KG1 (cell line): ENCODE measurements at regions not wholly inside any gene's neighbourhood (a gene's known extent, or its start where the extent isn't known, plus 50 kb on each side); places are given as distances from the start of the nearest gene placed in this dataset.
"Not testable (repeated sequence)": the region's sequence is repeated elsewhere in the genome, so short reads cannot be mapped to it uniquely, and the experiment has no call there.

Experiments
- DNase-seq: peaks from one replicate; lab custom pipeline; 2025; lab: John Stamatoyannopoulos, UW

- no peak for DNase-seq
Observed at GRCh38 chr3:178304758-178305467, 231.3 kb upstream of the KCNMB2 start.

DNA sequence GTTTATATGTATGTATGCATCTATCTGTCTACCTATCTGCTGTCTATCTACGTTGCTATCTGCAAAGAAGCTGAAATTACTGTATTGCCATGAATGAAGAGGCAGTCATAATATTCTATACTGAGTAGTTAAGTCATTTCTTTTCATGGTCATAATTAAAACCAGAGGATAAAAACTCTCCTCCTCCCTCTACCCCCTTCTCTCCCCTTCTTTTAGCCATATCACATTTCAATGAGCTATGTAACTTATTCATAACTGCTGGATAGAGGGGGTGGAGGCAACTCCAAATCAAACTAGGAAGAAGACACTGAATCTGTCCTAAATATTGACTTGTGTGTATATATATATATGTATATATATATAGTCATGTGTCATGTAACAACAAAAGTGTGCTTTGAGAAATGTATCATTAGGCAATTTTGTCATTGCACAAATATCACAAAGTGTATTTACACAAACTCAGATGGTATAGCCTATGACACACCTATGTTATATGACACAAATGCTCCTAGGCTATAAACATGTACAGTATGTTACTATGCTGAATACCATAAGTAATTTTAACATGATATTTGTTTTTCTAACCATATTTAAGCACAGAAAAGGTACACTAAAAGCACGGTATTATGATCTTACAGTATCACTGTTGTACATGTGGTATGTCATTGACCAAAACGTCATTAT, 229.7 kb upstream of the KCNMB2 start:
- no peak for DNase-seq

GRCh38 chr3:178308771-178309170, 227.5 kb upstream of the KCNMB2 start:
- no peak for DNase-seq

DNA sequence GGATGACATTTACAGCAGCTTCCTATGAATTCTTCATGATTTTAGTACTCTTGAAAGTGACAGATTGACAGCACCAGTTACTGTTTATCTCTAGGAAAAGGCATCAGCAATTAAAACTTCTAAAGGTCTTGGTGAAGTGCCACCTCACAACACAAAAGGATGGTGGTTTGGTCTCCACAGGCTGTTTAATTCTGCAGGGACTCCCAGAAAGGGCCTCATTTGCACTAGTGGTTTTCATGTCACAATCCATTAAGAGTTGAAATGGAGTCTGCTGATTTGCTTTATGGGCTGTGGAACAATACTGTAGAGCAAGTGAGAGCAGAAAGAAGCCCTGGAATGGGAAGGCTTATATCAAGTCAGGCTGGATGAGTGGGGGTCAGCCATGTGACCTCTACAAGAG, 225.3 kb upstream of the KCNMB2 start:
- DNase-seq: no peak

DNA sequence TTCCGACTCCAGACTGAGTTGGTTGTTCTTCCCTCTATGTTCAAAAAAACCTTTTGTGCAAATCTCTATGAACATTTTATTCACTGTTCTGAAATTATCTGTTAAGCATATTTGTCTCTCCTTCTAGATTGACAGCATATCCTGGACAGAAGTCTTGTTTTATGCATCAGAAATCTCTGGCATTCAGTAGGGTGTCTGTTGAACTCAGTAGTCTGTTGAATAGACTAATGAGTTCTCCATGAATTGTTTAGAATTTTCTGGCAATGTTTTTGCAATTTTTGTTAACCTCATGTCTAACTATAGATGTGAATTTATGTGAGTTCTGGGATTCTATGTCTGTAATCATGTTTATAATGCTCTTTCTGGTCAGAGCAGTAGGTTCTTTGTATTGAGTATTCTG, 222.5 kb upstream of the KCNMB2 start:
- no peak for DNase-seq

- no peak for DNase-seq
Observed at GRCh38 chr3:178318340-178318739, 217.9 kb upstream of the KCNMB2 start.

- no peak for DNase-seq
Observed at GRCh38 chr3:178318941-178319816, 217.1 kb upstream of the KCNMB2 start.

DNA sequence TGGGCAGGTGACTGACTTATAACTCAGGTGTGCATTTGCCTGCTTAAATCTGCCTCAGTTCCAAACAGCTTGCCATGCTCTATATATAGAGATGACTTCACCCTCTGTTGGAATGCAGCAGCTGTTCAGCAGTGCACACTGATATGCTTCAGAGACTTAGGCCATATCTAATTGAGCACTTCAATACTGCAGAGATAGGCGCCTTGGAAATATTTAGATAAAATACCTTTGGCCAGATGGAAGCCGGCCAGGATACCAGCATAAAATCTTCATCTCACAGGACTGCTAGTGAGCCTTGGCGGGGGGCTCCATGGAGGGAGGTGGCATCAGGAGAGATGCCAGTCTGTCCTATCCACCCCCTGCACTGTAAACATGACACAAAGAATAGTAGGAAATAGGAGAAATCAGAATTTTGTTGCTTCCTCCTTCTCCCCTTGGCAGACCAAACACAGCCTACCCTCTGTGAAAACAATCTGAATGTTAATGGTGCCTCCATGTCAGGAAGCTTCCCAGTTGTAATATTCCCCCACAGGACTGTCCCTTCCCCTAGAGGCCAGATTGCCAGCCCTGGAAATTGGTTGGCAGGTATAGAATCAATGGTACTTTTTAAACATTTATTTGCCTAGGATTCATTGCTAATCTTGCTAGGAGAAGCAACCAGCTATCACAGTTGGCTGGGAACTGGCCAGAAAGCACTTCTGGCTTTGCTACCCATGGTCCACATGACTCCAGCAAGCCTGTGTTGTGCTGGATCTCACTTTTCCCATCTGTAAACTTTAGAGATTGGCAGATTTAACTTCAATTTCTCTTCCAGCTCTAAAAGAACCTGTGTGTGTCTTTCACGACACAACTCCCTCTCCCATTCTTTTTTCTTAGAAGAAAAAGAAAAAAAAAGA, 215.5 kb upstream of the KCNMB2 start:
- DNase-seq: no peak

DNA sequence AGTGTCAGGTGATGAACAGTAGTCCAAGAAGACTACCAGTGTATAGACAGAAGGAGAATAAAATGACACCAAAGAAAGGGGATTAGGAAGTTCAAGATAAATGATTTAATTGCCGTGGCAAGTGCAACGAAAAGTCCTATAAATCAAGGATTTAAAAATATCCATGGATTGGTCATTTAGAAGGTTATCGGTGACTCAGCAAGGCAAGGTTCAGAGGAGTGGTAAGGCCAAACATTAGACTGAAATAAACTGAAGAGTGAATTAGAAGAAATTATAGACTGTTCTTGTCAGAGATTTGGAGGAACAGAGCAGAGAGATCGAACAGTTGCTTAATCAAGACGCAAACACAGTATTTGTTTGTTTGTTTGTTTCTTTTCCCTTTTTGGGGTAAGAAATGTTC, 211.9 kb upstream of the KCNMB2 start:
- no peak for DNase-seq

- peak; percentile 21 for DNase-seq
Observed at GRCh38 chr3:178325330-178325729, 210.9 kb upstream of the KCNMB2 start.

GRCh38 chr3:178329936-178330335, 206.3 kb upstream of the KCNMB2 start:
- no peak for DNase-seq

DNA sequence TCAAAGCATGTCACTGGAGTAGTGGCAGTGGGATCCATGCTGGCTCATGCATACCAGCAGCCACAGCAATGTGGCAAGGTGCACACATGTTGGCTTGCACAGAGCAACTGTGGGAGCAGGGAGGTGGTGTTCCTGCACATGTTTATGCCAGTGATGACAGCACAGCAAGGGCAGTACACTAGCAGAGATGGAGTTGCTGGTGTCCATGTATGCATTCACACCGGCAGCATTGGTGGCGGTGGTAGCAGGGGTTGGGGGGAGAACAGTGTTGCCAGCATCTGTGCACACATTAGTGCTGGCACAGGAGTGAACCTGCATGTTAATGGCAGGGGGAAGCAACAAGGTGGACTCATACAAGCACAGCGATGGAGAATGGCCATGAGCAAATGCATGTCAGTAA, 202.0 kb upstream of the KCNMB2 start:
- DNase-seq: no peak

GRCh38 chr3:178336336-178336735, 199.9 kb upstream of the KCNMB2 start:
- DNase-seq: no peak

- no peak for DNase-seq
Observed at GRCh38 chr3:178340506-178340905, 195.7 kb upstream of the KCNMB2 start.

DNA sequence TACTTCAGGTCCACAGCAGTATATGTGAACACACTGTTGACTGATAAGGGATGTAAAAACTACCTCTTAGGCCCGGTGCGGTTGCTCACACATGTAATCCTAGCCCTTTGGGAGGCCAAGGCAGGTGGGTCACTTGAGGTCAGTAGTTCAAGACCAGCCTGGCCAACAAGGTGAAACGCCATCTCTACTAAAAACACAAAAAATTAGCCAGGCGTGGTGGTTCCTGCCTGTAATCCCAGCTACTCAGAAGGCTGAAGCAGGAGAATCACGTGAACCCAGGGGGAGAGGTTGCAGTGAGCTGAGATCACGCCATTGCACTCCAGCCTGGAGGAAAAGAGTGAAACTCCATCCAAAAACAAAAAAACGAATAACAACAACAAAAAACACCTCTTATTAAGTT, 194.6 kb upstream of the KCNMB2 start:
- DNase-seq: no peak

DNA sequence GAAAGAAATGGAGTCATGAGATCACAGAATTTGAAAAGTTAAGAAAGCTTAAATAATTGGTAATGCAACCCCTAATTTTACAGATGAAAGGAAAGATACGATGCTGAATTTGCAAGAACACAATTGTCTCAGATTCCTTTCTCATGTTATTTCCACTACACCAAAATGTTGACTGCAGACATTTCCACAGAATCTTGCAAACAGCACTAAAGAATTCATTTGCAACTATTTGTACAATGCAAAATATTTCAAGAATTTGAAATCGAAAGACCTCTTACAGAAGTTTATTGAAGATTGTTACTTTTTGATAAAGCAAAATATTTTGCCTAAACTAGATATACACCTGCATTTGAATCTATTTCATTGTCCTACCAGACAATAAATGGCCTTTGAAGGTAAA, 194.1 kb upstream of the KCNMB2 start:
- DNase-seq: no peak

DNA sequence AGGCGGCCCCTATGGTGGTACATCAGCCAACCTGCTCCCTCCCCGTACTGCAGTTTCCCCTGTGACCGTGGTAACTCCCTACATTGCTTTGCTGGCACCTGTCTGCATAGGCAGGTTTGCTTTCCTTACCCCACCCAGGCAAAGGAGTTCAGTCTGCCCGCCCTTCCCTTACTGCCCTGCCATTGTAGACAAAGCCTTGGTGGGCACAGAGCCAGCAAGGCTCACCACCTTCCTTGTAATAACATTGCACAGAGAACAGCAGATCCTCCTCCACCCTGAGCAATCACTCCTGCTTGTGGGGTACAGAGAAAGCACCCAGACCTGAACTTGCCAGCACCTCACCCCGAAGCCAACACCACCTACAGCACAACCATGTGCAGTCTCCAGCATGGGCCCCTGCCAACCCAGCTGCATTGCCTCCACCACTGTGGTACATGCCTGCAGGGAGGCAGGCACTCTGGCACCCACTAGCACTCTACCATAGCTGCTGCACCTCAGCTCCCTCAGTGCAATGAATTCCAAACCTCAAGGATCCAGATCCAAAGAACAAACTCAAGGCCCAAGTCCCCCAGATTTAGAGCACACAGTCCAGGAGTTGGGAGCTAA, 192.7 kb upstream of the KCNMB2 start:
- DNase-seq: no peak

DNA sequence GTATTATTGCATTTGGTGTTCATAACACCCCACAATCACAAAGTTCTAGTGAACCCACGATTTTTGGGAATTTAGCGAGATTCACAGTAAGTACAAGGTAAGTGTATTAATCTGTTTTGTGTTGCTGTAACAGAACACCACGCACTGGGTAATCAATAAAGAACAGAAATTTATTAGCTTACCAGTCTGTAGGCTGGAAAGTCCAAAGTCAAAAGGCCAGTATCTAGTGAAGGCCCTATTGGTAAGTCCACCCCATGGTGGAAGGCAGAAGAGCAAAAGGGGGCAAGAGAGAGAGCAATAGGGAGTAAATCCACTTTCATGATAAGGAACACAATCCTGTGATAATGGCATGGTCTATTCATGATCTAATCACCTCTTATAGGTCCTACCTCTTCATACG, 190.3 kb upstream of the KCNMB2 start:
- no peak for DNase-seq

DNA sequence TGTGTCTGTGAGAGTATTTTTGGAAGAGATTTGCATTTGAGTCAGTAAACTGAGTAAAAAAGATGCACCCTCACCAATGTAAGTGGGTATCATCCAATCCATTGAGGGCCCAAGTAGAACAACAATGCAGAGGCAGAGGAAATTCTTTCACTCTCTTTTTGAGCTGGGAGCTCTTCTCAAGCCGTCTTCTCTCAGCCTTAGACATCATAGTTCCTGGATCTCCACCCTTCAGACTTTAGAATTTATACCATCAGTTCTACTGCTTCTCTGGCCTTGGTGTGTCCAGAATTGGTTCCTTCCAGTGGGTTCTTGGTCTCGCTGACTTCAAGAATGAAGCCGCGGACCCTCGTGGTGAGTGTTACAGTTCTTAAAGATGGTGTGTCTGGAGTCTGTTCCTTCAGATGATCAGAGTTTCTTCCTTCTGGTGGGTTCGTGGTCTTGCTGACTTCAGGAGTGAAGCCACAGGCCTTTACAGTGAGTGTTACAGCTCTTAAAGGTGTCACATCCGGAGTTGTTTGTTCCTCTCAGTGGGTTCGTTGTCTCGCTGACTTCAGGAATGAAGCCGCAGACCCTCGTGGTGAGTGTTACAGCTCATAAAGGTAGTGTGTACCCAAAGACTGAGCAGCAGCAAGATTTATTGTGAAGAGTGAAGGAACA, 187.5 kb upstream of the KCNMB2 start:
- not testable (repeated sequence) for DNase-seq

DNA sequence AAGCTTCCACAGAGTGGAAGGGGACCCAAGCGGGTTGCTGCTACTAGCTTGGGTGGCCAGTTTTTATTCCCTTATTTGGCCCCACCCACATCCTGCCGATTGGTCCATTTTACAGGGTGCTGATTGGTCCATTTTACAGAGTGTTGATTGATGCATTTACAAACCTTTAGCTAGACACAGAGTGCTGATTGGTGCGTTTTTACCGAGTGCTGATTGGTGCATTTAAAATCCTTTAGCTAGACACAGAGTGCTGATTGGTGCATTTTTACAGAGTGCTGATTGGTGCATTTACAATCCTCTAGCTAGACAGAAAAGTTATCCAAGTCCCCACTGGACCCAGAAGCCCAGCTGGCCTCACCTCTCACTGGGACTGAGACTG, 187.0 kb upstream of the KCNMB2 start:
- DNase-seq: not testable (repeated sequence)

DNA sequence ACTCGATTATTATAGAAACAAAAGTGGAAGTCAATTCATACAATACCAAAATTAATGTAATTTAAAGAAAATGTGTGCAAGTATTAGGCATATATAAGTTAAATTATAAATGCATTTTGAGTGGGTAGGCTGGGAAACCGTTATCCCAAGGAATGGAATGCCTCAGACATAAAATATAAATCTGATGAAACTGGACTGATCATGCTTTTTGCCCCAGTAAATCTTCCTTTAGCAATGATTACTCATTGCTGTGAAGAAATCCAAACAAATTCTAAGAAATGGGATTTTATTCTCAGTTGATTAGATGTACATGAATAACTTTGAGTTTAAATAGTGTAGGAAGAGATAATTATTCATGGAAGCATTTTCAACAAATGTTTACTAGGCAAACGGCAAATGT, 185.5 kb upstream of the KCNMB2 start:
- DNase-seq: no peak
